GM21737 (cell line): ENCODE measurements at regions not wholly inside any gene's neighbourhood (a gene's known extent, or its start where the extent isn't known, plus 50 kb on each side); places are given as distances from the start of the nearest gene placed in this dataset.
A peak's percentile ranks its signal among the peaks of the same experiment; 100 is the strongest.
"Not testable (repeated sequence)": the region's sequence is repeated elsewhere in the genome, so short reads cannot be mapped to it uniquely, and the experiment has no call there.

Experiments used
- ATAC-seq: cut with Tn5 transposase; IDR thresholded peaks from one replicate; pipeline ENCODE4 v1.9.1; 2021; ENCODE audit warnings: mild to moderate bottlenecking, moderate library complexity; ENCODE audit not compliant: unreplicated experiment

DNA sequence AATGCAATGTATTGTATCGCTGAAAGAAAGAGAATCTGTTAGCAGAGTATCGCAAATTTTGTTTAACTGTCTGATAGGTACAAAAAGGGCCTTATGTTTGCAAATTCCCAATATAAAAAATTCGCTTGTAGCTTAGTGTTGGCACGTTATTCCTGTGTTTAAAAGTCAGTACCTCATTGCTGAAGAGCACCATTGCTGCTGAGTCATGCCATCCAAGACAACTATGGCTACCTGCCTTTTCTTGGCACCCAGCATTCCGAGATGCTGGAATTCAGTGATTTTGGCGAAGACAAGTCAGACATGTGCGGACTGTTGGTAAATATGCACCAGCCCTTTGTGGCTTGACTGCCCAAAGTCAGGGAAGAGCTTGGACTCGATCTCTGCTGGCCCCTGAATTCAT lies 149.5 kb upstream of the EEA1 start:
- ATAC-seq, result no peak

DNA sequence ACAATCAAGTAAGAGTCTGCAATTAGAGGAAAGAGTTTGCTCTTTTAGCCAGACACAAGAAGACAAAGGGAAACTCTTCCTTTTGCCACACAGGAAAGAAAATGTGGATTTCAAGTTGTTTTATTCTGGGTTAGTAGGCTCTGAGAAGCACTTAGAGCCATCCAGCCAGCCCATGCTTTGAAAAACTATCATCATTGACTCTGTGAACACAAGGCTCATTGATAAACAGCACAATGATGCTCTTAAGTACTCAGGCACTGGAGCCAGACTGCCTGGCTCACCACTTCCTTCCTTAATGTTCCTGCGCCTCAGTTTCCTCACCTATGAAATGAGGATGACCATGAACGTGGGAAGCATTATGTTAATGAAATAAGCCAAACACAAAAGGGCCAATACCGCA lies 150.2 kb upstream of the EEA1 start:
- ATAC-seq, result no peak

DNA sequence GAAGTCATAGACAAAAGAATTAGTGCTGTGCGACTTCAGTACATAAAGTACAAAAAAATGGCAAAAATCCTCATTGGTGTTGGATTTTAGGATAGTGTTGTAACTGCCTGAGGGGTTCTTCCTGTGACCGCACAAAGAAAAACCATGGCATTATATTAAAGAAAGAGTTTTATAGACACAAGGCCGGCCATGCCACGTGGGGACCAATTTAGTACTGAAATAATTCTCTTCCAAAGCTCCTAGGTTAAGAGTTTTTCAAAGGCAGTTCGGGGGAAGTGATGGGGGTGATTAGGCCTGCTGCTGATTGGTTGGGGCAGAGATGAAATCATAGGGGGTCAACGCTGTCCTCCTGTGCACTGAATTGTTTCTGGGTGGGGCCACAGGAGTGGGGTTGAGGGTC lies 150.9 kb upstream of the EEA1 start:
- no peak for ATAC-seq

DNA sequence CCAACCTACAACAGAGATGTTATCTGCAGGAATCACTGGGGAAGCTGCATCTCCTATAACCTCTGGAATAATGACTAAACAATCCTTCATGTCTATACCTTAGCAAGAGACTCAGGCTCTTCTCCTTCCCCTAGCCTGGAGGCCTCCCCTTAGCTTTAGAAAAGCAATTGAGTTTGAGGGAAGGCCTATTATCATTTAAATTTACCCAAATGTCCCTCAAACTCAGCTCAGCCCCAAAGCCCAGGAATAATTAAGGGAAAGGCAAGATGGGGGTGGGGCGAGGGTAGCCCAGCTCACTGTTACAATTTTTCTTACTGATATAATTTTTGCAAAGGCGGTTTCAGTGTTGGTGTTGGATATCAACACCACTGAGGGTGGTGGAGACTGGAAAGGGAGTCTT lies 151.4 kb upstream of the EEA1 start:
- ATAC-seq, result no peak

DNA sequence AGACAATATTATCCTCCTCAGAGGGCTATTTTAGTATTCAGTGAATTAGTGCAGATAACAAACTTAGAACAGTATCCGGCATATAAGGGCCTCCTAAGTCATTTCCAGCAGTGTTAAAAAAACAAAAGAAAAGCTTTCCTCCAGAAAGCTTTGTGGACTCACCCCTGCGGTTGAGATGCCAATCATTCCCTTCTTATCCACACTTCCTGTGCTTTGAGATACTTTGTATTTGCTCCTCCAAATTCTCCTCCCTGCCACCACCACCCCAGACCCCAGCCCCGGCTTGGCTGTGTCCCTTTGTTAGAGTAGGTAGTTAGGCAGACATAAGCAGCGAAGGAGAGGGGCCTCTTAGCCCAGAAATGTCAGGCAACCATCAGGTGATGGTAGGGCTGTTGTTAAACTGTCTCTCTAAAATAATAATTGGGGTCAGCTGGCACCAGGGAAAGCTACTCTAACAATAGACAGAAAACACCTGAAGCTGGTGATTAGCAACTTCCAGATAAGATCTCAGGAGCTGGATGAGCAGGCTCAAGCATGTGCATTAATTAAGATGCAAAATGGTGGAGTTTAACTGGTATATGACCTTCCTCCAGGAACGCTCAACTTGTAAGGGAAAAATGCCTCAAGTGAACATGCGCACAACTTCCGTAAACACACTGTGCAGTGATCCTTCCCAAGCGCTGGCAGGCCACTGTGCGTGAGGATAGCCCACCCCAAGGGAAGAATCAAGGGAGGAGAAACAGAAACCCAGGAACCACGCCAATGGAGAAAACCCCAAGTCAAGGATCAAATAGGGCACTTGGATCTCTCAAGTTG lies 152.1 kb upstream of the EEA1 start:
- no peak for ATAC-seq

DNA sequence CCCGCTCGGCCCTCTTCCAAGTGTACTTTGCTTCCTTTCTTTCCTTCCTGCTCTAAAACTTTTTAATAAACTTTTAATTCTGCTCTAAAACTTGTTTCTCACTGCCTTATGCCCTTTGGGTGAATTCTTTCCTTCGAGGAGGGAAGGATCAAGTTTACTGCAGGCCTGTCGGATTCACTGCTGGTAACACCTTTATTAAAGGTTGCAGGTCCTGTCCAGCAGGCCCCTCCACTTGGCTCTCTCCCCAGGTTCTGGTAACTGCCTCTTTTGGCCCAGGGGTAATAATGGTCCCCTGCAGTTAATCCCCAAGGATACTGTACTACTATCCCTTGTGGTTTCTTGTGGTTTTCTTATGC lies 152.7 kb upstream of the EEA1 start:
- ATAC-seq, result no peak

DNA sequence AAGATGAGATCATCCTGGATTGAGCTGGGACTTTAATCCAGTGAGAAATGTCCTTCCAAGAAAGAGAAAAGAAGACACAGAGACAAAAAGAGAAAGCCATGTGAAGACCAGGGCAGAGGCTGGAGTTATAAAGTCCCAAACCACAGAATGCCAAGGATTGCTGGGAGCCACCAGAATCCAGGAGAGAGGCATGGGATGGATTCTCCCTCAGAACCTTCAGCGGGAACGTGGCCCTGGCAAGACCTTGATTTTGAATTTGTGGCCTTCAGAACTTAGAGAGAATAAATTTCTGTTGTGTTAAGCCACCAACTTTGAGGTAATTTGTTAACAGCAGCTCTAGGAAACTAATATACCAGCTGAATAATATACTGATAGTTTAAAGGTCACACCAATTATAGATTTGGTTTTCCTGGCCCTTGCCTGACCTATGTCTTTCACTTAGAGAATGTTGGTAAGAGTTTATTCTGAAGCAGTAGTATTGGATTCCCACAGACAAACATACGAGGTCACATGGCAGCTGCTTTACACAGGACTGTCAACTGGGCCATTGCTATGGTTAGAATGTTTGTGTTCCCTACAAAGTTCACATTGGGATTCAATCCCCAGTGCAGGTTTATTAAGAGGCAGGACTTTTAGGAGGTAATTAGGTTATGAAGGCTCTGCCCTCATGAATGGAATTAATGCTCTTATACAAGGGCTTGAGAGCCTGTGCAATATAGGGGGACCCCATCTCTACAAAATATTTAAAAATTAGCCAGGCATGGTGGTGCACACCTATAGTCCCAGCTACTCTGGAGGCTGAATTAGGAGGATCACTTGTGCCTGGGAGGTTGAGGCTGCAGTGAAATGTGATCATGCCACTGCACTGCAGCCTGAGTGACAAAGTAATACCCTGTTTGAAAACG lies 156.5 kb upstream of the EEA1 start:
- no peak for ATAC-seq

DNA sequence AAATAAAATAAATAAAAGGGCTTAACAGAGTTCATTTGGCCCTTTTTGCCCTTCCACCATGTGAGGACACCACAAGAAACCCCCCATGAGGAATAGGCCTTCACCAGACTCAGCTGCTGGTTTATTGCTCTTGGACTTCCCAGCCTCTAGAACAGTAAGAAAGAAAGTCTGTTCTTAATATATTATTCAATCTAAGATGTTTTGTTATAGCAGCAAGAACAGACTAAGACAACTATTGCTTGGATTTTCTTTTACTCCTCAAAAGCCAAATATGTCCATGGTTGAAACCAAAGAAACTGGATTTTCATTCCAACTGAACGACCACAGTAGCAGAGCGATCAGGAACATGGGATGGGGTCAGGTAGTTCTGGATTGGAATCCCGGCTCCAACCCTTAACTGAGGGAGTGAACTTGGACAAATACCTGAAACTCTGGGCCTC lies 157.2 kb upstream of the EEA1 start:
- no peak for ATAC-seq

DNA sequence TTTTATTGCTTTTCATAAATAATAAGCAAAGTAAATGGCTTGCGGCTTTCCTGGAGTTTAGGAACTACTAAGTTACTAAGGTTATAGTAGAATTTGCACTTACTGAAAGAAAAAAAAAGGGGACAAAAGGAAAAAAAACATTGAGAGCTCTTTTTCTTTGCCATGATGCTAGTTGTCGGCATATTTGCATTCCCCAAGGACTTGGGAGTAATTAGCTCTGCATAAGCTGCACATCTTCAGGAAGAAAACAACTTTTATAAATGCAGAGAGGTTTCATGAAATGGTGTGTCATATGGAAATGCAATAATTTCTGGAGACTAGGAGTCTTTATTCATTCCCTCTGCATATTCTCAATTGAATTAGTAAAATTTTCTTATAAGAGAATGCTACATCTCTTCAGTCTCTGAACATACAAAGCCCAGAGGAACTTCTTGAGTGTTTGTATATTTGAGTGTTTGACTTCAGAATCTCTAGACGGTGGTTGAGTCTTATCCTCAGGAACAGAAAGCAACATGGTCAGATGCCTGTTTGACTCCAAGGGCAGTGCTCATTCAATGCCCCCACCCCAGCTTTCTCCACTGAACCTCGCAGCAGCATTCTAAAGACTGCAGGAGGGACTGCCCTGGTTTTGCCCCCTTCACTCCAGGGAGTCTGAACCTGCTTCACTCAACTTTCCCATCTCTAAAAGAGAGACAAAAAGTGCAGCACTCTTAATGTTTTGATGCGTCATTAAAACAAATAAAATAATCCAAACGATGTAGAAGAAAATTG lies 158.9 kb upstream of the EEA1 start:
- no peak for ATAC-seq

DNA sequence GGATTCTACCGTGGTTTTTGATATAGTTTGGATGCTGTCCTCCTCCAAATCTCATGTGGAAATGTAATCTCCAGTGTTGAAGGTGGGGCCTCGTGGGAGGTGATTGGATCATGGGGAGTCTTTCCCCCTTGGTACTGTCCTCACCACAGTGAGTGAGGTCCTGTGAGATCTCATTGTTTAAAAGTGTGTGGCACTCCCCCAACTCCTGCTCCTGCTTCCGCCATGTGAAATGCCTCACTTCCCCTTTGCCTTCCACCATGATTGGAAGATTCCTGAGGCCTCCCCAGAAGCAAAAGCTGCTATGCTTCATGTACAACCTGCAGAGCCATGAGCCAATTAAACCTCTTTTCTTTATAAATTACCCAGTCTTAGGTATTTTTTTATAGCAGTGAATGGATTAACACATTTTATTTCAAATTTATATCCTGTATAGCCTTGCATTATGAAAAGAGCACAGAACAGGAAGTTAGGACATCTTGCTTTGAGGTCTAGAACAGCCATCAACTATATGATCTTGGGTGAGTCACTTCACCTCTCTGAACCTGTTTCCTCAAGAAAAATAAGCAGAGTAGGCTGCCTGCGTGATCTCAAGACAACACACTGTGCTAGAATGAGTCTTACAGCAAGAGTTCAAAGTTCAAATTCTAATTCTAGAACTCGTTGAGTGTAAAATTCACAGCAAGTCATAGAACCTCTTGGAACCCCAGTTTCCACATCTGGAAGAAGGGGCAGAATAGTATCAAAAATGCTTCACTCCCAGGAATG lies 160.9 kb upstream of the EEA1 start:
- ATAC-seq, result no peak

DNA sequence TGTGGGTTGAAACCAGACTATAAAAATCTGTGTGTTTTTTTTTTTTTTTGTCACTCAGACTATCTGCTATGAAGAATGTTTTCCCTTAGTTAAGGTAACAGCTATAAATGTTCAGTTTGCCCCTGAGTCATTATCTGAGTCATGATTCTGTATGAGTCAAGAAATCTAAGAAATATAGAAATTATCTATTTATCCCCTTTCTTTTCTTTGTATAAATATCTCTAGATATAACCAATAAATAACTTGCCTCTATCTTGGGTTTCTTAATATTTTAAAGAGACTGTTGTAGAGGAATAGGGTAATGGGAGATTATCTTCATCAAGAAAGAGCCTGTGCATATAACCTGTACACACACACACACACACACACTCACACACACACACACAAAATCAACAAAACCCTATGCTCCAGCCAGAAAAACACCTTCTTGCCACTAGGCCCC lies 161.7 kb upstream of the EEA1 start:
- no peak for ATAC-seq

DNA sequence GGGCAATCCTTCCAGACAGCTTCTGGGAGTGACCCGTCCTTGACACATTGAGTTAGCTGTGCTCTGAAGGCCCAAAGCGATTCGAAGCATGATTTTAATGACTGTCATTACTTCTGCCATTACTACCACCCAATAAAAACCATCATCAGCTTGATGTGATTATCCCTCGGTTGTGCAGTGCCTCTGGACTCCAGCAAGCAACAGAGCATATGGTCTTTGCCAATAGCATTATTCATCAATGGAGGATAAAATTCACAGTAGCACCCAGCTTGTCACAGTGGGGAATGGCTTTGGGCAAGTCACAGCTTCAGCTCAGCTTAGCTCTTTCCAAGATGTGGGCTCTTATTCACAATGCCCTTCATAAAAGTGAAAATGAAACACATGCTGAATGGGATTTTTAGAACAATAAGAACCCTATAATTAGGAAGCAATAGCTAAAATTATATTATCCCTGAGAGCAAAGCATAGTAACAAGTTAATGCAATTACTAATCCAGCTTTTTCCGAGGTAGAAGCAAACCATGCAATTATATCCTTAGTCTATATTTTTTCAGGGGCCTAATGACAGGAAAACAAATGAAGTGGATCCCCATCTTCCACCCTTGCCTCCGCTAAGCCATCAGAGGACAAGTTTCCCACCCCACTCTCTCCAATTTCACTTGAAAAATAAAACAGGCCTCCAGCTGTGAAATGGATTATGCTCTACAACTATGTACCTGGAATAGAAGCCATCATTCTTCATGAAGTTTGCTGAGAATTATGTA lies 163.0 kb upstream of the EEA1 start:
- no peak for ATAC-seq

DNA sequence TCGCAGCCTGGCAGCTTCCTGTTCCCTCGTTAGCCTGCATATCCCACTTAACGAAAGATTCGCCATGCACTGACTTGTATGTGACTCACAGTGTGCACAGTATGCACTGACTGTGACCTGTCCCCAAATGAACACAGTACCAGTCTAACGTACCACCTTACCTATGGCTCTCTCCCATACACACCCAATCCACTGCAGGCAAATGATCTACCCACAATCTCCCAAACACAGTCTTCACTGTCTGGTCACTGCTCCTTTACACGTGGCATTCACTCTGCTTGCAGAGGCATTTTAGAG lies 163.5 kb upstream of the EEA1 start:
- no peak for ATAC-seq

DNA sequence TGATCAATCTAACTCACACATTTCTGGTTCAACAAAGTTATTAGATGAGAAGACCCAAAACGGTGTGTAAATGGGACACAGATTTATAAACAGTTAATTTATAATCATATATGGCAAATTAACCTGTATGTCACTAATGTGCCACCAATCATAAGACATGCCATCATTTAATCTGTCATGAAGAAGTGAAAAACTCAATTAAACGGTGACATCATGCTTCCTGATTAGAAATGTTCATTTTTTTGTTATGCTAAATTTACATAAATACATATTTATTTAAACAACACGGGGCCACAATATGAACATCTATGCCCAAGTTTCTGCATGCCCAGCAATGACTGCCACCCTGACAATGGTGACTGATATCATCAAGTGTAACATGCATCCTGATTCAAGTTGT lies 164.1 kb upstream of the EEA1 start:
- no peak for ATAC-seq

DNA sequence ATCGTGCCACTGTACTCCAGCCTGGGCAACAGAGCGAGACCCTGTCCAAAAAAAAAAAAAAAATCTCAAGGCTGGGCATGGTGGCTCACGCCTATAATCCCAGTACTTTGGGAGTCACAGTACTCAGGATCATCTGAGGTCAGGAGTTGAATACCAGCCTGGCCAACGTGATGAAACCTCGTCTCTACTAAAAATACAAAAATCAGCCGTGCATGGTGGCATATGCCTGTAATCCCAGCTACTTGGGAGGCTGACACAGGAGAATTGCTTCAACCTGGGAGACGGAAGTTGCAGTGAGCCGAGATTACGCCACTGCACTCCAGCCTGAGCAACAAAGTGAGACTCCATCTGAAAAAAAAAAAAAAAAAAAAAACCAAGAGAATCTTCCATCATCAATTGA lies 165.1 kb upstream of the EEA1 start:
- not testable (repeated sequence) for ATAC-seq

DNA sequence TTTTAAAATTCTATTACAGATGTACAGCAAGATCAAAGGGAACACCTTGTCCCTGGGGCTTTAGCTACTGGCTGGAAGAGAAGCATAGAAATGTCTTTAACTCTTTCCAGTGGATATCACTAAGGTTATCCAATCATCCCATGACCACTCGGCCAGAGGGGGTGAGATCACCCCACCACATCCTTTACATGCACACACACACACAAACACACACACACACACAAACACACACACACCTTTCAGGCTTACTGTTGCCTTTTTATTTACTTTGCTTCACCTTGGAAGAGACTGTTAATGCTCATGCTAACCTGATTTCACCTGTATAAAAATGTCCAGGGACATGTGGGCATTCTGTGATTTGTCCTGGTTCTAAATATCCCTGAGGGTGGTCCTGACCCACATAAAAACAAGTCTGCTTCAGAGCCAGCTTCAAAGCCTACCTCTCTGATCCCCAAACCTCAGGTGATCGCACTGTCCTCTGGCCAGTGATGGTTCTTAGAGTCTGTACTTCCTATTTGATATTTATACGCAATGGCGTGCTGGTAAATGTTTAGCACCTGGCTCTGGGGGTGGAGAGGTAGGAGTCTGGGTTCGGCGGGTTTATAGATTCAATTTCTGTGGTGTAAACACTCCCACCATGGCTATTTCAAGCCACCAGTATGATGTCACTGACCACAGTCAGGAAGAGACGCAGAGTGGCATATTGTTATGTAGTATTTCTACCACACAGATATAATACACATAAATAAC lies 166.1 kb upstream of the EEA1 start:
- peak; percentile 92 for ATAC-seq

DNA sequence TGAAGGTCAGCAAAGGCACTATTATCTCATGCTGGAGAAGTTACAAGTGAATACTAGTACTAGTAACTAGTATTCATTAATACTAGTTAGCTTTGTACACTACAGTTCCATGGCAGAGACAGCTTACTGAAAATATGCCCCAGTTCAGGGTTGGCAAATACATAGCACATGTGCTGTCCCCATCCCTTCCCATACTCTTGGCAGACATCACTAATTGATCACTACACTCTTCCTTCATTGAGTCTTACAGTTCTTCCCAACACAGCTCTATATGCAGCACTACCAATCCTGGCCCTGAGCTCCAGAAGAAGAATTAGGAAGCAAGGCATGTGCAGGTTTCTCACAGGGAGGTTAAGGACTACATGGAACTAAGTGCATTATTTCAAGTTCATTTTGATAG lies 168.3 kb upstream of the EEA1 start:
- ATAC-seq, result no peak

DNA sequence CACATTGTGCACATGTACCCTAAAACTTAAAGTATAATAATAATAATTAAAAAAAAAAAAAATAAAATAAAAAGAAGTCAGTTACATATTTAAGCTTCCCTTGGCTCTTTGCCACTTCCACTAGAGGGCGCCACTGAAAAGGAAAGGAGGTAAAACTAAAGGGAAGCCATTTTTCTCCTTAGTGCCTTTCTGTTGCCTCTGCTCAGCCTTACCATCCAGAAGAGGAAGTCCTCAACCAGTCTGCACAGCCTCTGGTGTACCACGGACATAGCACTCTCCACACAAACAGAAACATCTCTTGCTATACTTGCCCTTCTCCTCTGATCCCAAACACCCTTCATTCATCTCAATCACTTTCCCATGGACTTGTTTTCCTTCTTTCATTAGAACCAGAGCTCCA lies 169.0 kb upstream of the EEA1 start:
- ATAC-seq, result no peak

DNA sequence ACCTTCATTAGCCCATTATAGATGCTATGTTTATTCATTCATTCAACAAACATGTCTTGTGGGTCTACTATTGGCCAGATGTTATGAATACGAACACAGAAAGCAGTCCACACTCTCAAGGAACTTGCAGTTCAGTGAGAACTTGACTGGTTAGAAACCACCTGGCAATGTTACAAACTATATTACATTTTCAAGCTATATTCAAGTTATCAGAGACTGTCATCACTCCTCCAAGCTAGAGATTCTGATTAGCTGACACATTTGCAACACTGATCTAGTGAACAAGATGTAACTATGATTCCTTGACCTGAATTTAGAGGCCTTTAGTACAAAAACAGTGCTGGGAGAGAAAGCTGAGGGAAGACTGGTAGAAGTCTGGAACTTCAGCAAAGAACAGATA lies 170.7 kb upstream of the EEA1 start:
- no peak for ATAC-seq
